Caco-2 (cell line): ENCODE measurements at regions not wholly inside any gene's neighbourhood (a gene's known extent, or its start where the extent isn't known, plus 50 kb on each side); places are given as distances from the start of the nearest gene placed in this dataset.

ENCODE experiments used
- BruUV-seq: library from RNA; stranded (reverse); fragments of 400-500 nt; replicated peaks from 2 replicates; lab custom pipeline; 2021; lab: Mats Ljungman, UMichigan
- CTCF ChIA-PET: fragments of 300-600 bp; sonication (Branson Sonifier 250); formaldehyde crosslinking; loops from one replicate; lab custom pipeline; 2022; ENCODE audit warnings: antibody characterized with exemption; lab: Charles Lee
- POLR2A ChIA-PET: fragments of 300-600 bp; sonication (Branson Sonifier 250); formaldehyde crosslinking; loops from one replicate; lab custom pipeline; 2022; ENCODE audit warnings: antibody characterized with exemption; lab: Charles Lee
- DNase-seq, 2 experiments: peaks; one replicate each; pipeline versions ENCODE4 v3.0.0 to v3.0.0-alpha.2; 2020 to 2022
- H3K27me3 ChIP-seq: replicated peaks from 2 replicates; pipeline ENCODE4 v1.6.0; 2011; ENCODE audit warnings: low read length; ENCODE audit not compliant: control insufficient read depth, insufficient read depth
- H3K36me3 ChIP-seq: 2 replicates; pipeline ENCODE4 v1.5.1; 2011; ENCODE audit warnings: low read length; ENCODE audit not compliant: control insufficient read depth, insufficient read depth
- H3K4me1 ChIP-seq: fragments of 250-450 bp; sonication (Bioruptor Pico); 2 replicates; pipeline ENCODE4 v1.5.1; 2020; ENCODE audit warnings: mild to moderate bottlenecking
- H3K4me3 ChIP-seq: 2 replicates; pipeline ENCODE4 v1.5.1; 2011; ENCODE audit warnings: low read depth, mild to moderate bottlenecking, control low read depth, low read length
- H3K9me3 ChIP-seq: fragments of 250-450 bp; sonication (Bioruptor Pico); 2 replicates; pipeline ENCODE4 v1.5.1; 2020; ENCODE audit warnings: mild to moderate bottlenecking, moderate library complexity
- H3K27ac Mint-ChIP-seq: one replicate; pipeline ENCODE4 v1.8.0; 2022; ENCODE audit warnings: mixed read lengths; ENCODE audit not compliant: unreplicated experiment
- H3K27me3 Mint-ChIP-seq: one replicate; pipeline ENCODE4 v1.8.0; 2022; ENCODE audit warnings: mixed read lengths; ENCODE audit not compliant: insufficient read depth, unreplicated experiment
- H3K36me3 Mint-ChIP-seq: one replicate; pipeline ENCODE4 v1.8.0; 2022; ENCODE audit warnings: mild to moderate bottlenecking, mixed read lengths; ENCODE audit not compliant: insufficient read depth, unreplicated experiment
- H3K4me1 Mint-ChIP-seq: one replicate; pipeline ENCODE4 v1.8.0; 2022; ENCODE audit warnings: low read depth, mixed read lengths; ENCODE audit not compliant: unreplicated experiment
- H3K4me3 Mint-ChIP-seq: one replicate; pipeline ENCODE4 v1.8.0; 2022; ENCODE audit warnings: mild to moderate bottlenecking, moderate library complexity, mixed read lengths; ENCODE audit not compliant: unreplicated experiment
- H3K9me3 Mint-ChIP-seq: one replicate; pipeline ENCODE4 v1.8.0; 2022; ENCODE audit warnings: mixed read lengths; ENCODE audit not compliant: unreplicated experiment
- CTCF ChIP-seq, 2 experiments: fragments of 200-600 bp in 1 of 2; IDR thresholded peaks; 1 replicate in 1 of 2; 2 replicates in 1 of 2; pipeline versions ENCODE4 v1.5.1 to v1.8.0; 2011 to 2022; ENCODE audit warnings: antibody characterized with exemption in 1 of 2, control low read depth in 1 of 2, inconsistent platforms in 1 of 2, low read depth in 1 of 2, low read length in 1 of 2, mild to moderate bottlenecking in 1 of 2, moderate library complexity in 1 of 2; ENCODE audit not compliant: insufficient read depth in 1 of 2, severe bottlenecking in 1 of 2, unreplicated experiment in 1 of 2
- intact Hi-C: fragments of 100-400 bp; cut with micrococcal nuclease; formaldehyde crosslinking; loops from one replicate; pipeline ENCODE4 v1.10.0; 2022; ENCODE audit not compliant: unreplicated experiment

- no peaks in the 10 kb centered on the region for H3K27me3 ChIP-seq
- Mint-ChIP-seq H3K27ac (no peak overlapping the region), H3K4me1 (no peaks in the 10 kb centered on the region), H3K9me3 (peaks cover 8% of the 10 kb centered on the region), H3K4me3 (no peak overlapping the region), H3K36me3 (no peaks in the 10 kb centered on the region), H3K27me3 (no peaks in the 10 kb centered on the region)
- peaks cover 8% of the 10 kb centered on the region for H3K4me1 ChIP-seq
- no peak overlapping the region for H3K4me3 ChIP-seq
- no TSS peak for BruUV-seq
- intact Hi-C loops = no loop called here
- CTCF ChIA-PET = no interaction called here
- peak in 1 of 2 experiments; percentile 6 for DNase-seq
- no peak for TF ChIP-seq CTCF (IDR thresholded peaks at IDR 0.05; ENCODE audit: insufficient read depth in 1 of 2, low read depth in 1 of 2, low read length in 1 of 2, severe bottlenecking in 1 of 2, unreplicated experiment in 1 of 2)
- no peaks in the 10 kb centered on the region for H3K36me3 ChIP-seq
- H3K9me3 ChIP-seq = no peaks in the 10 kb centered on the region; the same call in 1 of the 2 replicates
- POLR2A ChIA-PET = no interaction called here
Measured at GRCh38 chr21:20419772-20420171, 578.4 kb upstream of the NCAM2 start.

DNA sequence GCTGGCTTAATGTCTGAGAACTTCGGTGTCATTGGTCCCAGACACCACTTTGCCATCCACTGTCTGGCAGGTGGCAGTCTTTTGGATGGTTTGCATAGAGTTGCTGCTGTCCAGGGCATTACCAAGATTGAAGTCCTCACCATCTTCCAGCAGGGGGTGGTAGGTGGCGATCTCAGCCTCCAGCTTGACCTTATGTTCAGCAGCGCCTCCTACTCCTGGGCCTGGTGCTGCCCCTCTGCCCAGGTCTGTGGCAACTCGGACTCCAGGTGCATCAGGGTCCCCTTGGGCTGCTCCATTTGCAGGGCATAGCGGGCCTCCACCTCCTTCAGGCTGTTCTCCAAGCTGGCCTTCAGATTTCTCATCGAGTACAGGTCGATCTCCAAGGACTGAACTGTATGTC, 573.3 kb upstream of the NCAM2 start:
- ChIA-PET CTCF (interaction anchor here (0.6 kb wide), 1 partner anchor 30 kb away, joined by 3 read pairs; no protein-coding TSS in a partner anchor), POLR2A (no interaction called here)
- Mint-ChIP-seq H3K4me3 (no peak overlapping the region), H3K27me3 (no peaks in the 10 kb centered on the region), H3K36me3 (no peaks in the 10 kb centered on the region), H3K27ac (no peak overlapping the region), H3K4me1 (no peaks in the 10 kb centered on the region), H3K9me3 (peaks cover 34% of the 10 kb centered on the region)
- Histone ChIP-seq H3K9me3 (no peaks in the 10 kb centered on the region; the same call in 1 of the 2 replicates), H3K36me3 (no peaks in the 10 kb centered on the region), H3K27me3 (no peaks in the 10 kb centered on the region), H3K4me1 (peaks cover under 1% of the 10 kb centered on the region; the same call in 1 of the 2 replicates), H3K4me3 (no peak overlapping the region)
- TF ChIP-seq CTCF (IDR thresholded peaks at IDR 0.05; ENCODE audit: insufficient read depth in 1 of 2, low read depth in 1 of 2, low read length in 1 of 2, severe bottlenecking in 1 of 2, unreplicated experiment in 1 of 2) = no peak
- no peak for DNase-seq
- intact Hi-C loops = no loop called here
- no TSS peak for BruUV-seq

DNA sequence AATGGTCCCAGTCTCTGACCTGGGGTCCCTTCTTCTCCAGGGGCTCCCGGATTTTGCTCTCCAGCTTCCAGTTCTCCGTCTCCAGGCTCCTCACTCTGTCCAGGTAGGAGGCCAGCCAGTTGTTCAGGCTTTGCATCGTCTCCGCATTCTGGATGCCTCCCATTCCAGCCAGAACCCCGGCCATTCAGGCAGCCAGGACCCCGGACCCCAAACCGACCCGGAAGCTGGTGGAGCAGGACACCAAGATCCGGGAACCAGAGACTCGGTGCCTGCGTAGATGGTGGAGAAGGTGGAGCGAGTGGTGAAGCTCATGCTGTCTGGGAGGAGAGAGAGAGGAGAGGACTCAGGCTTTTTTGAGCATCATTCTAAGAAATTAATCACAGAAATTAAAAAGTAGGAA, 572.4 kb upstream of the NCAM2 start:
- H3K36me3 Mint-ChIP-seq = no peaks in the 10 kb centered on the region
- Histone ChIP-seq H3K4me3 (no peak overlapping the region), H3K36me3 (no peaks in the 10 kb centered on the region), H3K4me1 (no peaks in the 10 kb centered on the region), H3K9me3 (no peaks in the 10 kb centered on the region; the same call in 1 of the 2 replicates), H3K27me3 (no peaks in the 10 kb centered on the region)
- peaks cover 34% of the 10 kb centered on the region for H3K9me3 Mint-ChIP-seq
- intact Hi-C loops = no loop called here
- TF ChIP-seq CTCF (IDR thresholded peaks at IDR 0.05; ENCODE audit: insufficient read depth in 1 of 2, low read depth in 1 of 2, low read length in 1 of 2, severe bottlenecking in 1 of 2, unreplicated experiment in 1 of 2) = no peak
- H3K4me3 Mint-ChIP-seq = no peak overlapping the region
- H3K4me1 Mint-ChIP-seq = no peaks in the 10 kb centered on the region
- ChIA-PET CTCF (no interaction called here), POLR2A (no interaction called here)
- DNase-seq = no peak
- no peak overlapping the region for H3K27ac Mint-ChIP-seq
- H3K27me3 Mint-ChIP-seq = no peaks in the 10 kb centered on the region
- no TSS peak for BruUV-seq
